ENCODE measurements at regions not wholly inside any gene's neighbourhood (a gene's known extent, or its start where the extent isn't known, plus 50 kb on each side); places are given as distances from the start of the nearest gene placed in this dataset.

DNA sequence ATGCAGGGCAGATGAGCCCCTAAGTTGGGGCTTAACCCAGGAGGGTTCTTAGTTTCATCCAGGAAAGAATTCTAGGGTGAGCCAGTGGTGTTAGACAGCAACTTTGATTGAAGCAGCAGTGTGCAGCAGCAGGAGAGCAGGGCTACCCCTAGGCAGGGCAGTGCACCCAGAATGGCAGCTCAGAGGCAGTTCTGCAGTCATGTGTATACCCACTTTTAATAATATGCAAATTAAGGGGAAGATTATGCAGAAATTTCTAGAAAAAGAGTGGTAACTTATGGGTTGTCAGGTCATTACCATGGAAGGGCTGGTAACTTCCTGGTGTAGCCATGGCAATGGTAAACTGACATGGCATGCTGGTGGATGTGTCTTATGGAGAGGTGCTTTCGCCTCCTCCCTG lies 297.5 kb downstream of the PCNX1 start:
- Mint-ChIP-seq H3K9me3 (peaks cover 11% of the 10 kb centered on the region), H3K27me3 (ENCODE audit: low read depth) (peaks cover 5% of the 10 kb centered on the region), H3K4me1 (peaks cover 5% of the 10 kb centered on the region), H3K4me3 (no peak overlapping the region), H3K27ac (ENCODE audit: unreplicated experiment) (no peak overlapping the region), H3K36me3 (ENCODE audit: low read depth) (no peaks in the 10 kb centered on the region)
- DNase-seq (ENCODE audit: low read depth, low spot score), result no peak
- TF ChIP-seq, protein P1, sequence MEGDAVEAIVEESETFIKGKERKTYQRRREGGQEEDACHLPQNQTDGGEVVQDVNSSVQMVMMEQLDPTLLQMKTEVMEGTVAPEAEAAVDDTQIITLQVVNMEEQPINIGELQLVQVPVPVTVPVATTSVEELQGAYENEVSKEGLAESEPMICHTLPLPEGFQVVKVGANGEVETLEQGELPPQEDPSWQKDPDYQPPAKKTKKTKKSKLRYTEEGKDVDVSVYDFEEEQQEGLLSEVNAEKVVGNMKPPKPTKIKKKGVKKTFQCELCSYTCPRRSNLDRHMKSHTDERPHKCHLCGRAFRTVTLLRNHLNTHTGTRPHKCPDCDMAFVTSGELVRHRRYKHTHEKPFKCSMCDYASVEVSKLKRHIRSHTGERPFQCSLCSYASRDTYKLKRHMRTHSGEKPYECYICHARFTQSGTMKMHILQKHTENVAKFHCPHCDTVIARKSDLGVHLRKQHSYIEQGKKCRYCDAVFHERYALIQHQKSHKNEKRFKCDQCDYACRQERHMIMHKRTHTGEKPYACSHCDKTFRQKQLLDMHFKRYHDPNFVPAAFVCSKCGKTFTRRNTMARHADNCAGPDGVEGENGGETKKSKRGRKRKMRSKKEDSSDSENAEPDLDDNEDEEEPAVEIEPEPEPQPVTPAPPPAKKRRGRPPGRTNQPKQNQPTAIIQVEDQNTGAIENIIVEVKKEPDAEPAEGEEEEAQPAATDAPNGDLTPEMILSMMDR (conservative IDR thresholded peaks at IDR 0.05), result no peak

DNA sequence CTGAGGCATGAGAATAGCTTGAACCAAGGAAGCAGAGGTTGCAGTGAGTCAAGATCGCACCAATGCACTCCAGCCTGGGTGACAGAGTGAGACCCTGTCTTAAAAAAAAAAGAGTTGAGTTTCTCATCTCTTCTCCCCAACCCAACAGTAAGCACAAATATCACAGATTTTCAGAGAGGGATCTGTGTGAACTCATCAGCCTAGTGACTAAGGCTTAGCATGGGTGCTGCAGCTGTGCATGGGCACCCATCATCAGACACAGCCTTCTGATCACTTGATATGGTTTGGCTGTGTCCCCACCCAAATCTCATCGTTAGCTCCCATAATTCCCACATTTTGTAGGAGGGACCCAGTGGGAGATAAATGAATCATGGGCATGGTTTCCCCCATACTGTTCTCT lies 298.9 kb downstream of the PCNX1 start:
- Mint-ChIP-seq H3K4me3 (no peak overlapping the region), H3K9me3 (peaks cover 11% of the 10 kb centered on the region), H3K4me1 (peaks cover 14% of the 10 kb centered on the region), H3K36me3 (ENCODE audit: low read depth) (no peaks in the 10 kb centered on the region), H3K27ac (ENCODE audit: unreplicated experiment) (no peak overlapping the region), H3K27me3 (ENCODE audit: low read depth) (peaks cover 5% of the 10 kb centered on the region)
- TF ChIP-seq, protein P1 (conservative IDR thresholded peaks at IDR 0.05), result no peak
- DNase-seq (ENCODE audit: low read depth, low spot score), result no peak

DNA sequence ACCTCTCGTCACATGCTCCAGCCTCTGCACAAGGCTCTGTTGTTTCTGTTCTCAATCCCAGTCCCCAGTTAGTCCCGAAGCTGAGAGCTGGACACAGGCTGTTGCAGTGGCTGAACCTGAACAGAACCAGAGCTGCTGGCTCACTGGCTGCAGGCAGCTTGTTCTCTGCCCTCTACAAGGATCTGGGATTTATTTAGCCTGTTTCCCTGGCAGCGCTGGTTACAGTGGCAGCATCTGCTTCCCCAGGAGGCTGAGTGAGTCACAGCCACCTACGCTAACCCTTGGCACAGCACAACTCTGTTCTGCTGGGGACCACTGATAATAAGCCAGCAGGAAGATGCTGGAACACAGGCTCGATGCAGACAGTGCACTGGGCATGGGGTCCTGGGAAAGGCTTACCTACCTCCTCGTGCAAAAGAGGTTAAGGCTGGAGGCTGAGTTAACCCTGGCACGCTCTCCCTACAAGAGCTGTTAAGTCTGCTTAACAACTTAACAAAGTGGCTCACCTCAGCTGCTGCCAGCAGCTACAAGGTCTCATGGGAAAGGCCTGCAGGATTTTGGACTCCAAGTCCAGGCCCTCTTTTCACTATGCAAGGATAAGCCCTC lies 299.6 kb downstream of the PCNX1 start:
- no peak overlapping the region for H3K27ac Mint-ChIP-seq (ENCODE audit: unreplicated experiment)
- peaks cover 12% of the 10 kb centered on the region for H3K4me1 Mint-ChIP-seq
- H3K4me3 Mint-ChIP-seq, result no peak overlapping the region
- peaks cover 5% of the 10 kb centered on the region for H3K27me3 Mint-ChIP-seq (ENCODE audit: low read depth)
- H3K9me3 Mint-ChIP-seq, result peaks cover 11% of the 10 kb centered on the region
- DNase-seq (ENCODE audit: low read depth, low spot score), result no peak
- TF ChIP-seq, protein P1 (conservative IDR thresholded peaks at IDR 0.05), result no peak
- H3K36me3 Mint-ChIP-seq (ENCODE audit: low read depth), result no peaks in the 10 kb centered on the region

DNA sequence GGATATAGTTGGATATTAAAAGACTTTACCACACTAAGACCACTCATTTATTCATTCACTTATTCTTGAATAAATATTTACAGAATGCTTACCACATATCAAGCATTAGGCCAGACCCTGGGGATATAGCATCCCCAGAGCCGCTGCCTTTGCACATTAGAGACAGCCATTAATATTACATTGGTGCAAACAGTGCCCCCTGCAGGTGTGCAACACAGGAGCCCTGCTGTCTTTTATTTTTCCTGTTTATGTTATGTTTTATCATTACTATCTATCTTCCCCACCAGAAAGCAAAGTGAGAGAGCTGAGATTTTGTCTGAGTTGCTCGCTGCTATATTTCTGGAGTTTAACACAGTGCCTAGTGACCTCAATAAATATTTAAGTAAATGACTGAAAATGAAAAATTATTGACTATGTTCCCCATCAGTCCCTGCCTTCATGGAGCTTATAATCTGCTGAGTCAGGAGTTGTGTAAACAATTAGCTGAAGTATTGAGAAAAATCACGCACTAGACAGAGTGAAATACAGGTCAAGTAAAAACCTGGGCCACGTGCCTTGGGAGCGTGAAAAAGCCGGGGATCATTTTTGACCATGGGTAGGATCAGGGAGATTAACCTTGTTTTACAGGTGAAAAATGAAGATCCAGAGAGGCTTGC lies 301.6 kb downstream of the PCNX1 start:
- Mint-ChIP-seq H3K27ac (ENCODE audit: unreplicated experiment) (no peak overlapping the region), H3K4me1 (peaks cover 16% of the 10 kb centered on the region), H3K9me3 (peaks cover 11% of the 10 kb centered on the region), H3K36me3 (ENCODE audit: low read depth) (no peaks in the 10 kb centered on the region), H3K4me3 (no peak overlapping the region), H3K27me3 (ENCODE audit: low read depth) (peaks cover 2% of the 10 kb centered on the region)
- no peak for DNase-seq (ENCODE audit: low read depth, low spot score)
- TF ChIP-seq, protein P1 (conservative IDR thresholded peaks at IDR 0.05), result peak; percentile 36

DNA sequence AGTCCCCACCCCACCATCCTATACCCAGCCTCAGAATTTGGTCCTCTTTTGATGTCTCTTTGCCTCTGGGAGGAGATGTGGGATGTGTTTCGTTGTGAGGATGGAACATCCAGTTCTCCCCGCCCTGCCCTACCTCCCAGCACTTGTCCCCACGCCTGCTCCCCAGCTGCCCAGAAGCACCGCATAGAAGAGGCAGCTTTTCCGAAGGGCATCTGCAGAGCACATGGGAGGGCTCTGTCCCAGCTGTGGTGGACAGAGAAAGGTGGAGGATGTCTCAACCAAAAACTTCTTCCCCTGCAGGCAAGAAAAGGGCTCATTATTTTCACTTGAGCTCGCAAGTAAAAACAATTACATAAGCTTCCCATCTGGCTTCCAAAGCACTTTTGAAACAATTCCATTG lies 302.6 kb downstream of the PCNX1 start:
- H3K9me3 Mint-ChIP-seq, result peaks cover 3% of the 10 kb centered on the region
- H3K27me3 Mint-ChIP-seq (ENCODE audit: low read depth), result no peaks in the 10 kb centered on the region
- no peak for DNase-seq (ENCODE audit: low read depth, low spot score)
- H3K4me1 Mint-ChIP-seq, result peaks cover 16% of the 10 kb centered on the region
- no peak overlapping the region for H3K27ac Mint-ChIP-seq (ENCODE audit: unreplicated experiment)
- no peak overlapping the region for H3K4me3 Mint-ChIP-seq
- TF ChIP-seq, protein P1 (conservative IDR thresholded peaks at IDR 0.05), result no peak
- no peaks in the 10 kb centered on the region for H3K36me3 Mint-ChIP-seq (ENCODE audit: low read depth)

Measured in neural crest cell (in vitro differentiated cells).